Hepatocyte (in vitro differentiated cells): ENCODE measurements at regions not wholly inside any gene's neighbourhood (a gene's known extent, or its start where the extent isn't known, plus 50 kb on each side); places are given as distances from the start of the nearest gene placed in this dataset.
"Not testable (repeated sequence)": the region's sequence is repeated elsewhere in the genome, so short reads cannot be mapped to it uniquely, and the experiment has no call there.

Source experiments
- CTCF ChIP-seq: fragments of 200-600 bp; sonication (generic); IDR thresholded peaks from 2 replicates; pipeline ENCODE4 v1.5.1; 2016; ENCODE audit warnings: antibody characterized with exemption, mild to moderate bottlenecking; ENCODE audit not compliant: poor library complexity
- EZH2 ChIP-seq: fragments of 200-600 bp; sonication (generic); IDR thresholded peaks from 2 replicates; pipeline ENCODE4 v1.6.1; 2016; ENCODE audit warnings: antibody characterized with exemption, mild to moderate bottlenecking, borderline replicate concordance
- EZH2phosphoT487 ChIP-seq: fragments of 200-600 bp; sonication (generic); IDR thresholded peaks from one replicate; pipeline ENCODE4 v1.6.1; 2018; ENCODE audit warnings: antibody characterized with exemption, mild to moderate bottlenecking, low read depth, moderate library complexity; ENCODE audit not compliant: unreplicated experiment, severe bottlenecking

GRCh38 chr4:189722324-189723003, 218.2 kb upstream of the FRG1 start:
- TF ChIP-seq CTCF, EZH2phosphoT487, EZH2: not testable (repeated sequence)
